Neural progenitor cell (in vitro differentiated cells): ENCODE measurements at regions not wholly inside any gene's neighbourhood (a gene's known extent, or its start where the extent isn't known, plus 50 kb on each side); places are given as distances from the start of the nearest gene placed in this dataset.

ENCODE experiments used
- DNase-seq: peaks from one replicate; pipeline ENCODE4 v3.0.0-alpha.2; 2016; ENCODE audit warnings: low spot score
- H2AFZ ChIP-seq: fragments of 200-600 bp; sonication (generic); replicated peaks from 2 replicates; pipeline ENCODE4 v1.6.1; 2016; ENCODE audit warnings: antibody characterized with exemption
- H3F3A ChIP-seq: fragments of 200-600 bp; sonication (generic); 2 replicates; pipeline ENCODE4 v1.6.1; 2016; ENCODE audit warnings: antibody characterized with exemption, low read depth
- H3K27ac ChIP-seq: fragments of 200-600 bp; sonication (generic); 2 replicates; pipeline ENCODE4 v1.5.1; 2016; ENCODE audit warnings: mild to moderate bottlenecking
- H3K27me3 ChIP-seq: fragments of 200-600 bp; sonication (generic); 2 replicates; pipeline ENCODE4 v1.6.1; 2016; ENCODE audit warnings: mild to moderate bottlenecking, moderate library complexity
- H3K36me3 ChIP-seq: fragments of 200-600 bp; sonication (generic); 2 replicates; pipeline ENCODE4 v1.5.1; 2016
- H3K4me1 ChIP-seq: fragments of 200-600 bp; sonication (generic); 2 replicates; pipeline ENCODE4 v1.6.1; 2016; ENCODE audit warnings: mixed run types
- H3K4me2 ChIP-seq: fragments of 200-600 bp; sonication (generic); 2 replicates; pipeline ENCODE4 v1.6.1; 2016
- H3K4me3 ChIP-seq: fragments of 200-600 bp; sonication (generic); 2 replicates; pipeline ENCODE4 v1.5.1; 2016
- H3K79me2 ChIP-seq: fragments of 200-600 bp; sonication (generic); 2 replicates; pipeline ENCODE4 v1.6.1; 2016; ENCODE audit warnings: low read depth
- H3K9ac ChIP-seq: fragments of 200-600 bp; sonication (generic); 2 replicates; pipeline ENCODE4 v1.6.1; 2016
- H3K9me3 ChIP-seq: fragments of 200-600 bp; sonication (generic); 2 replicates; pipeline ENCODE4 v1.5.1; 2016; ENCODE audit warnings: low read depth
- H4K20me1 ChIP-seq: fragments of 200-600 bp; sonication (generic); 2 replicates; pipeline ENCODE4 v1.6.1; 2016; ENCODE audit warnings: low read depth
- H3K27ac Mint-ChIP-seq: 3 replicates; pipeline ENCODE4 v1.8.0; 2021; ENCODE audit warnings: mixed read lengths
- H3K27me3 Mint-ChIP-seq: 2 replicates; pipeline ENCODE4 v1.8.0; 2022; ENCODE audit warnings: low read depth, mild to moderate bottlenecking, inconsistent platforms, moderate library complexity, mixed read lengths; ENCODE audit not compliant: insufficient read depth
- H3K36me3 Mint-ChIP-seq: 3 replicates; pipeline ENCODE4 v1.8.0; 2021; ENCODE audit warnings: mixed read lengths
- H3K4me1 Mint-ChIP-seq: 3 replicates; pipeline ENCODE4 v1.8.0; 2021; ENCODE audit warnings: mixed read lengths
- H3K4me3 Mint-ChIP-seq: 3 replicates; pipeline ENCODE4 v1.8.0; 2021; ENCODE audit warnings: mild to moderate bottlenecking, moderate library complexity, mixed read lengths
- H3K9me3 Mint-ChIP-seq: 3 replicates; pipeline ENCODE4 v1.8.0; 2020; ENCODE audit warnings: mixed read lengths
- CTCF ChIP-seq: fragments of 200-600 bp; sonication (generic); IDR thresholded peaks from 2 replicates; pipeline ENCODE4 v1.5.1; 2017; ENCODE audit warnings: antibody characterized with exemption, mild to moderate bottlenecking
- EZH2 ChIP-seq: fragments of 200-600 bp; sonication (generic); IDR thresholded peaks from 2 replicates; pipeline ENCODE4 v1.6.1; 2017; ENCODE audit warnings: antibody characterized with exemption, mild to moderate bottlenecking, moderate library complexity
- EZH2phosphoT487 ChIP-seq: fragments of 200-600 bp; sonication (generic); IDR thresholded peaks from 2 replicates; pipeline ENCODE4 v1.6.1; 2017; ENCODE audit warnings: antibody characterized with exemption

- Histone ChIP-seq H3K9ac (no peak overlapping the region), H3K4me2 (no peak overlapping the region), H2AFZ (no peak overlapping the region), H3K27ac (no peak overlapping the region), H3K4me3 (no peak overlapping the region), H3K4me1 (peaks cover 20% of the 10 kb centered on the region), H3K27me3 (no peaks in the 10 kb centered on the region), H3K36me3 (no peaks in the 10 kb centered on the region), H3K9me3 (peaks cover 6% of the 10 kb centered on the region), H4K20me1 (no peaks in the 10 kb centered on the region), H3F3A (no peaks in the 10 kb centered on the region), H3K79me2 (no peaks in the 10 kb centered on the region)
- Mint-ChIP-seq H3K27ac (no peak overlapping the region), H3K36me3 (peaks cover 1% of the 10 kb centered on the region), H3K4me1 (peaks cover 11% of the 10 kb centered on the region), H3K27me3 (no peaks in the 10 kb centered on the region), H3K4me3 (no peak overlapping the region), H3K9me3 (peaks cover 19% of the 10 kb centered on the region)
- DNase-seq: no peak
- TF ChIP-seq EZH2phosphoT487 (no peak), CTCF (no peak), EZH2 (no peak)
These were observed 306.5 kb downstream of the C6orf118 start for GRCh38 chr6:165002866-165003265.

DNA sequence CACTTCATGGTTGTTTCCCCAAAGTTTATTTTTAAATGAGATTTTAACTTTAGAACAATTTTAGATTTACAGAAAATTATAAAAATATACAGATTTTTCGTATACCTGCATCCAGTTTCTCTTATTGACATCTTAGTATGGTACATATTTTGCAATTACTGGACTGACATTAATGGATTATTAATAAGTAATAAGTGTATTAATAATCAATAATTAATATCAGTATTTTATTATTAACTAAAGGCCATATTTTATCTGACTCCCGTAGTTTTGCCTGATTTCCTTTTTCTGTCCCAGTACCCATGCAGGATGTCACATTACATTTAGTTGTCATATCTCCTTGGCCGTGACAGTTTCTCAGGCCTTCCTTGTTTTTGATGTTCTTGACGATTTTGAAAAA, 307.0 kb downstream of the C6orf118 start:
- peaks cover 19% of the 10 kb centered on the region for H3K9me3 Mint-ChIP-seq

DNA sequence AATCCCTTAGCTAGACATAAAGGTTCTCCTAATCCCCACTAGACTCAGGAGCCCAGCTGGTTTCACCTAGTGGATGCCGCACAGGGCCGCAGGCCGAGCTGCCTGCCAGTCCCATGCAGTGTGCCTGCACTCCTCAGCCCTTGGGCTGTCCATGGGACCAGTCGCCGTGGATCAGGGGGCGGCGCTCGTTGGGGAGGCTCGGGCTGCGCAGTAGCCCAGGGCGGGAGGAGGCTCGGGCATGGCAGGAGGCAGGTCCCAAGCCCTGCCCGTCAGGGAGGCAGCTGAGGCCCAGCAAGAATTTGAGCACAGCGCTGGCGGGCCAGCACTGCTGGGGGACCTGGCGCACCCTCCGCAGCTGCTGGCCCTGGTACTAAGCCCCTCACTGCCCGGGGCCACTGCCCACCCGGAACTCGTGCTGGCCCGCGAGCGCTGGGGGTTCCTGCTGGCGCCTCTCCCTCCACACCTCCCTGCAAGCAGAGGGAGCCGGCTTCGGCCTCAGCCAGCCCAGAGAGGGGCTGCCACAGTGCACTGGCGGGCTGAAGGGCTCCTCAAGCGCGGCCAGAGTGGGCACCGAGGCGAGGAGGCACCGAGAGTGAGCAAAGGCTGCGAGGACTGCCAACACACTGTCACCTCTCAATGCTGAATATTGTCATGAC, 307.8 kb downstream of the C6orf118 start:
- peaks cover 28% of the 10 kb centered on the region for H3K4me1 ChIP-seq
- H4K20me1 ChIP-seq: no peaks in the 10 kb centered on the region
- H3K4me1 Mint-ChIP-seq: peaks cover 16% of the 10 kb centered on the region
- no peaks in the 10 kb centered on the region for H3K27me3 Mint-ChIP-seq
- TF ChIP-seq CTCF: no peak
- no peak for TF ChIP-seq EZH2phosphoT487
- no peak for TF ChIP-seq EZH2
- H3K4me3 ChIP-seq: no peak overlapping the region
- no peaks in the 10 kb centered on the region for H3K36me3 ChIP-seq
- no peak overlapping the region for H3K9ac ChIP-seq
- H3K36me3 Mint-ChIP-seq: peaks cover 1% of the 10 kb centered on the region
- H3K9me3 ChIP-seq: peaks cover 6% of the 10 kb centered on the region
- no peak overlapping the region for H3K27ac Mint-ChIP-seq
- H3K27ac ChIP-seq: no peak overlapping the region
- H3K4me2 ChIP-seq: no peak overlapping the region
- no peak overlapping the region for H3K4me3 Mint-ChIP-seq
- no peaks in the 10 kb centered on the region for H3K79me2 ChIP-seq
- H3K27me3 ChIP-seq: no peaks in the 10 kb centered on the region
- no peak for DNase-seq
- no peaks in the 10 kb centered on the region for H3F3A ChIP-seq
- H2AFZ ChIP-seq: no peak overlapping the region
- peaks cover 19% of the 10 kb centered on the region for H3K9me3 Mint-ChIP-seq

More for the DNA sequence above, 307.0 kb downstream of the C6orf118 start:
- Mint-ChIP-seq H3K27me3 (no peaks in the 10 kb centered on the region), H3K27ac (no peak overlapping the region), H3K36me3 (peaks cover 1% of the 10 kb centered on the region), H3K4me1 (peaks cover 14% of the 10 kb centered on the region), H3K4me3 (no peak overlapping the region)
- Histone ChIP-seq H3K4me2 (no peak overlapping the region), H3K36me3 (no peaks in the 10 kb centered on the region), H3K9ac (no peak overlapping the region), H3F3A (no peaks in the 10 kb centered on the region), H3K27me3 (no peaks in the 10 kb centered on the region), H3K79me2 (no peaks in the 10 kb centered on the region), H3K9me3 (peaks cover 6% of the 10 kb centered on the region), H3K4me1 (peaks cover 25% of the 10 kb centered on the region), H4K20me1 (no peaks in the 10 kb centered on the region), H3K4me3 (no peak overlapping the region), H3K27ac (no peak overlapping the region), H2AFZ (no peak overlapping the region)
- TF ChIP-seq CTCF (no peak), EZH2phosphoT487 (no peak), EZH2 (no peak)
- no peak for DNase-seq
